HG02610 (cell line): ENCODE measurements at regions not wholly inside any gene's neighbourhood (a gene's known extent, or its start where the extent isn't known, plus 50 kb on each side); places are given as distances from the start of the nearest gene placed in this dataset.
"Not testable (repeated sequence)": the region's sequence is repeated elsewhere in the genome, so short reads cannot be mapped to it uniquely, and the experiment has no call there.

Experiments used
- ATAC-seq: cut with Tn5 transposase; IDR thresholded peaks from one replicate; pipeline ENCODE4 v1.9.1; 2021; ENCODE audit warnings: mild to moderate bottlenecking, moderate library complexity; ENCODE audit not compliant: unreplicated experiment

- no peak for ATAC-seq
Observed at GRCh38 chr4:127448986-127449385, 183.8 kb upstream of the INTU start.

- ATAC-seq, result no peak
Observed at GRCh38 chr4:127449449-127449848, 183.3 kb upstream of the INTU start.

DNA sequence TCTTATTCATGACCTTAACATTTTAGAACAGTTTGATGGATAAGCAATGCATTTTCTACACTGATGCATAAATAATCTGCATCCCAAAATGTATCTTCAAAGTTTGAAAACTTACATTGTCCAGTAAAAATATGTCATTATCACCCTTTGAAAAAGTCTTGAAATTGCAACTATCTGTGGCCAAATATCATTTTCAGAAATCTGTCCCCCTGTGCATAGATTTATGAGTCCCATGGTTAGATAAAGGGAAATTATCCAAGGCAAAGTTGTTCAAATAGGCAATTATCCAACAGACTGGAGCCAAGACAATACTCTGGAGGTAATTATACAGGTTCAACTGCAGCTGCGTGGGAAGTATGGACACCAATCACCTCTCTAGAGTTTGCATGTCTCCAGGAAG is 182.5 kb upstream of the INTU start:
- ATAC-seq, result no peak

- ATAC-seq, result no peak
Observed at GRCh38 chr4:127463883-127464282, 168.9 kb upstream of the INTU start.

GRCh38 chr4:127469542-127469941 is 163.2 kb upstream of the INTU start:
- no peak for ATAC-seq

- no peak for ATAC-seq
Observed at GRCh38 chr4:127469959-127470809, 162.6 kb upstream of the INTU start.

DNA sequence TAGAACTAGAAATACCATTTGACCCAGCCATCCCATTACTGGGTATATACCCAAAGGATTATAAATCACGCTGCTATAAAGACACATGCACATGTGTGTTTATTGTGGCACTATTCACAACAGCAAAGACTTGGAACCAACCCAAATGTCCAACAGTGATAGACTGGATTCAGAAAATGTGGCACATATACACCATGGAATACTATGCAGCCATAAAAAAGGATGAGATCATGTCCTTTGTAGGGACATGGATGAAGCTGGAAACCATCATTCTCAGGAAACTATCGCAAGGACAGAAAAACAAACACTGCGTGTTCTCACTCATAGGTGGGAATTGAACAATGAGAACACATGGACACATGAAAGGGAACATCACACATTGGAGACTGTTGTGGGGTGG is 154.5 kb upstream of the INTU start:
- ATAC-seq, result not testable (repeated sequence)

- ATAC-seq, result no peak
Observed at GRCh38 chr4:127479031-127479622, 153.6 kb upstream of the INTU start.

GRCh38 chr4:127482049-127482448 is 150.7 kb upstream of the INTU start:
- ATAC-seq, result no peak

DNA sequence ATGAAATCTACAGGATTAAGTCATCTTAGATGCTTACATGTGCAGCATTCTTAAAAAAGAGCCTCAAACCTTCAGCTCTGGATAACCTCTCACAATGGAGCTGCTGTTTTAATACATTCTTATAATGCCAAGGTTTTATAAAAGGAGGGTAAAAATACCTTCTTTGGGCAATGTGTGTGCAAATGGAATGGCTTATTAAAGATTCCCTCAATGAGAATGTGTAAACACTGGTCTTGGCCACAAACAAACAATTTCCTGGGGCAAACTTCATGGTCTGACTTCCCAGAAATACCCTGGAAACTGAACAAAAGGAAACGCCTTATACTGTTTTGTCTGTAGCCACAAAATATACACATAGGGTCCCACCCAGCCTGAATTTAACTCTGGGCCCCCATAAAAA is 148.6 kb upstream of the INTU start:
- ATAC-seq, result no peak

DNA sequence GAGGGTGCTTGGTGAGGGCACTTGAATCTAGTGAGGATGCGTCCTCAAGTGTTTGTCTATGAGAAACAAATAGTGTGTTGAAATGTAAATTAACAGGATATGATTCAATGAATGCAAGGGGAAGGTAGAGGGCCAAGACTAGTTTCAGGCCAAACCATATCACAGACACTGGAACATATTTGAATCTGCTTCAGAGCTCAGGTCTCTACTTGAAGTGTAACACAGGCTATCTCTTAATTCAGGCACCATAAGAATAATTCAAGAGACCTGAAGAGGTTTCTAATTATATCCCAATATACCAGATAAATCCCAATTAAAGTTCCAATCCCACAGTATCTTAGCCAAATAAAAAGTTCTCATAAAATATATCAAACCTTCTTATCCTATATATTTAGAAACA is 146.5 kb upstream of the INTU start:
- ATAC-seq, result no peak

GRCh38 chr4:127491571-127491970 is 141.2 kb upstream of the INTU start:
- no peak for ATAC-seq

DNA sequence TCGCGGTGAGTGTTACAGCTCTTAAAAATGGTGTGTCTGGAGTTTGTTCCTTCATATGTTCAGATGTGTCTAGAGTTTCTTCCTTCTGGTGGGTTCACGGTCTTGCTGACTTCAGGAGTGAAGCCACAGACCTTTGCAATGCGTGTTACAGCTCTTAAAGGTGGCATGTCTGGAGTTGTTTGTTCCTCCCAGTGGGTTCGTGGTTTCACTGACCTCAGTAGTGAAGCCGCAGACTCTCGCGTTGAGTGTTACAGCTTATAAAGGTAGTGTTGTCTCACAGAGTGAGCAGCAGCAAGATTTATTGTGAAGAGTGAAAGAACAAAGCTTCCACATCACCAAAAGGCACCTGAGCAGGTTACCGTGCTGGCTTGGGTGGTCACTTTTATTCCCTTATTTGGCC is 135.9 kb upstream of the INTU start:
- ATAC-seq, result not testable (repeated sequence)

DNA sequence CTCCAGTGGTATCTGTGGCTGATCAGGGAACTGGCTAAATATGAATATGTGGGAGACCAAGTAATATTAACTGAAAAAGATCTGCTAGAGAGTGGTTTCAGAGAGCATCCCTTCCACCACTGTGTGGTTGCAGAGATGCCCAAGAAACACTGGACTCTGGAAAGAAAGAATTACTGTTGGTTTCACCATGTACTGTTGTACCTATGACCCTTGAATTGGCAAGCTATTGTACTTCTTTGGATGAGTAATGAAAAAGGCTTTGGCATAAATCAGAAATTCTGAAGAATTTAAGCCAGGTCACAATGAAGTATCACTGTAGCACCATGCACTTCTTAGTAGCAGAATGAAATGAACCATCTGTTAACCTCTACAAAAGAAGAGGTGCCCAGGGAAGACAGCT is 134.4 kb upstream of the INTU start:
- ATAC-seq, result no peak

DNA sequence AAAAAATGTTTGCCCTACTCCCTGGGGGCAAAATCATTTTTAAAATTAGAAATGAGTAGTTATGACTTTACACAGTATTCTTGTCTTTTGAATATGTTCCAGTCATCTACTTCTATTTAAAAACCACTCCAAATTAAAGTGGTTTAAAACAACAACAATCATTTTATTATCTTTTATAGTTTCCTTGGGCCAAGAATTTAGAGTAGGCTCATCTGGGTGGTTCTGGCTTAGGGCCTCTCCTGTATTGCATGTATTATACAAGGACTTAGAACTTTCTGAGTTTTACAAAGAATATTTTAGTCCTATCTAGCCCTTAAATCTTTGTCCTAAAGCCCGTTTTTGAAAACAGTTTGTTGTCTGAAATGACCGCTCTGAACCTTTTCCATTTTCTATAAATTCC is 132.5 kb upstream of the INTU start:
- no peak for ATAC-seq

DNA sequence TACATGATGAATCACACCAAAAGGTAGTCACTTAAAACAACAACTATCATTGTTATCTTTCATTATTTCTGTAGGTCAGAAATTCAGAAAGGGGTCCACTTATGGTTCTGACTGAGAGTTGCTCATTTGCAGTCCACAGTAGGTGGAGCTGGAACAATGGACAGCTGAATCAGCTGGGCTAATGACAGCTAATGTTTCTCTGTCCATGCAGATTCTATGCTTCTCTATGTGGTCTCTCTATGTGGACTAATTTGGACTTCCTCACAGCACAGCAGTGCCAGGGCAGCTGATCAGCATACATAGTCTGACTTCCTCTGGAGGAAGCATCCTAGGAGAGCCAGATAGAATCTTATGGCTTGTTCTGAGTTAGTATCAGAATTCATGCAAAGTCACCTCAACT is 131.7 kb upstream of the INTU start:
- no peak for ATAC-seq

DNA sequence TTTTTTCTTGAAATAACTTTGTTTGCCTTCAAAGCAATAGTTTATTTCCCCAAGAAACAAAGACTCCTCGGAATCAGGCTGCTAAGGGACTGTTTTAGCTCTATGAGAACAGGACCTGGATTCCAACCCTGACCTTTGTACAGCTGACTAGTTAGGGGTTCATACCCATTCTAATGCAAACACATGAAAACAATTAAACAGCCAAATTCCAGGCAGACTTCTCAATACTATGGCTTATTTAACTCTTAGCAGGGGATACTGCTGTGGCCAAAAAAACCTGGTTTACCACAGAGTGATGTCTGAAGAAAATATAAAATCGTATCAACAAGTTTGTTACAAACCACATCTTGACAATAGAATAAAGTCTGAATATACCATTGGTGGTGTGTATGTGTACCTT is 129.6 kb upstream of the INTU start:
- ATAC-seq, result no peak

- no peak for ATAC-seq
Observed at GRCh38 chr4:127505203-127505602, 127.6 kb upstream of the INTU start.

DNA sequence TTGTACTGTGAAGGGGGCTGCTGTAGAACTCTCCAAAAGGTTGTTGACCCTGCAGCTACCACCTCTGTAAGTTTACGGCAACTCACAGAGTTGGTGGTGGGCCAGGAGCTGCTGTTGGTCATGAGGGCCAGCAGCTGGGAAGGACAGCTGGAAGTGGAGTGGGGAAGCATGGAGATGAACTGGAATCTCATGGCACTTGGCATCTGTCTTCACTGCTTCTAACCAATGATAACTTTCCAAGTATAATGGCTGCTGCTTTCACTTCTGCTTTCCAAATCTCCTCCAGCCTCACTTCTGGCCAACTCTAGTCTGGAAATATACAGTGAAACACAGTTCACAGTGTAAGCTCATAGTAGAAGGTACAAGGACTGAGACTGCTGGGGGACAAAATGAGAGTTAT is 126.5 kb upstream of the INTU start:
- no peak for ATAC-seq

DNA sequence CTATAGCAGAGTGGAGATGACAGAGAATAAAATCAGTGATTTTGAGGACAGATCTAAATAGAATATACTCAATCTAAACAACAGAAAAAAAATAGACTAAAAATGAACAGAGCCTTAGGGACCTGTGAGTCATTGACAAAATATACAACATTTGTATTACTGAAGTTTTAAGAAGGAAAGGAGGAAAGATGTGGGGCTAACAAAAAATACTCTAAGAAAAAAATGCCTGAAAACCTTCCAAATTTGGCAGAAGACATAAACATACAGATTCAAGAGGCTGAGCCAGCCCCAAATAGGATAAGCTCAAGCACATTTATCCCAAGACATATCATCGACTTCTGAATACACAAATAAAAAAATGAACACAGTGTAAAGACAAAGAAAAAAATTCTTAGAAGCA is 123.6 kb upstream of the INTU start:
- ATAC-seq, result no peak

DNA sequence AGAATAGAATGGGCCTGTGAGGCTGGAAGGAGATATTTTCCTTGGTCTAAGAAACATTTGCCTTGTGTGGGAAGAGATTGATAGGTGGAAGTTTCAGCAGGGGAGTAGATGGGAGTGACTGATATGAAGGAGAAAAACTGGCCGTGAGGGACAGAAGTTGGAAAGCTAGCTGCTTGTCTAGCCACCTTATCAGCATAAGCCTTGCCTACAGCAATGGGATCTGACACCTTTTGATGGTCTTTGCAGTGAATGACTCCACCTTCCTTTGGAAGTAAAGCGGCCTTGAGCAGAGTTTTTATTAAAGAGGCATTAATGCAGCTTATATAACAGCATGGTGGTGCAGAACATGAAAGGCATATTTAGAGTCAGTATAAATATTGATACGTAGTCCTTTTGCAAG is 120.1 kb upstream of the INTU start:
- not testable (repeated sequence) for ATAC-seq

- ATAC-seq, result not testable (repeated sequence)
Observed at GRCh38 chr4:127515259-127515658, 117.5 kb upstream of the INTU start.

DNA sequence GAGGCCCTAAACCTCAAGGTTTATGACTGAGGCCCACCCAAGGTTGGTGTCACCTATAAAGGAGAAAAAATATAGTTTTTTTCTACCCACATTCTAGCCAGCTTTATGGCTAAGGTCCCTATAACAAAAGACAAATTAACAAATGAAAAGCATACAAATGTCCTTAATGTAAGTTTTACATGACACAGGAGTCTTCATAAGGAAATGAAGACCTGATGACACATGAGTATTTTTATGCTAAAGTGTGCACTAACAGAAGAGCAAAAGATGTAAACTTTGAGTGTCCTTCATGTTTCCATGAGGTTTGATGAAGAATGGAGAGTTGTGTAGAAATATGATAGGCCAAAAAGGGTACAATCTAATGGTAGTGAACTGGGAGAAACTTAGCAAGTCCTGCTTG is 114.7 kb upstream of the INTU start:
- no peak for ATAC-seq
